Thoracic aorta (tissue), 2 donors: ENCODE measurements at regions not wholly inside any gene's neighbourhood (a gene's known extent, or its start where the extent isn't known, plus 50 kb on each side); places are given as distances from the start of the nearest gene placed in this dataset.

ENCODE experiments used
- ATAC-seq: fragments of 150-250 bp; one replicate; pipeline ENCODE4 v1.8.0; 2017; ENCODE audit warnings: low read depth; ENCODE audit not compliant: insufficient number of reproducible peaks, low FRiP score
- DNase-seq: peaks from one replicate; pipeline ENCODE4 v3.0.0-alpha.2; 2020; ENCODE audit warnings: low spot score
- H3K27ac ChIP-seq, 2 donors: fragments of 200-600 bp; sonication (generic); 1 replicate in 1 of 2; 2 replicates in 1 of 2; pipeline ENCODE4 v1.5.1; 2016; ENCODE audit warnings: mild to moderate bottlenecking in 2 of 2, moderate library complexity in 2 of 2
- H3K27me3 ChIP-seq: fragments of 200-600 bp; sonication (generic); replicated peaks from 2 replicates; pipeline ENCODE4 v1.6.0; 2016; ENCODE audit warnings: mild to moderate bottlenecking; ENCODE audit not compliant: insufficient read depth
- H3K36me3 ChIP-seq: fragments of 200-600 bp; sonication (generic); one replicate; pipeline ENCODE4 v1.5.1; 2016
- H3K4me1 ChIP-seq, 2 donors: fragments of 200-600 bp; sonication (generic); 1 replicate in 1 of 2; 2 replicates in 1 of 2; pipeline versions ENCODE4 v1.5.1 to v1.6.0; 2016; ENCODE audit warnings: low read depth in 2 of 2, mild to moderate bottlenecking in 1 of 2; ENCODE audit not compliant: control insufficient read depth in 1 of 2
- H3K4me3 ChIP-seq: fragments of 200-600 bp; sonication (generic); 2 replicates; pipeline ENCODE4 v1.5.1; 2016; ENCODE audit warnings: mild to moderate bottlenecking
- H3K9me3 ChIP-seq: fragments of 200-600 bp; sonication (generic); 2 replicates; pipeline ENCODE4 v1.5.1; 2016
- CTCF ChIP-seq: fragments of 200-600 bp; sonication (generic); IDR thresholded peaks from one replicate; pipeline ENCODE4 v1.5.1; 2019; ENCODE audit warnings: antibody characterized with exemption

- no peak for DNase-seq
- no peak overlapping the region for H3K4me3 ChIP-seq
- TF ChIP-seq CTCF: no peak
- no peaks in the 10 kb centered on the region for H3K36me3 ChIP-seq
- H3K9me3 ChIP-seq: no peaks in the 10 kb centered on the region
- no peak for ATAC-seq
- H3K27ac ChIP-seq: no peak overlapping the region
- no peaks in the 10 kb centered on the region for H3K27me3 ChIP-seq
- H3K4me1 ChIP-seq: peaks cover 4 to 20% of the 10 kb centered on the region in 2 donors
Observed at GRCh38 chr3:177835008-177835407, 637.7 kb upstream of the TBL1XR1 start.

GRCh38 chr3:177835917-177836316, 638.6 kb upstream of the TBL1XR1 start:
- Histone ChIP-seq H3K9me3 (no peaks in the 10 kb centered on the region), H3K4me1 (peaks cover 3 to 11% of the 10 kb centered on the region in 2 donors), H3K27ac (no peak overlapping the region), H3K4me3 (no peak overlapping the region), H3K27me3 (no peaks in the 10 kb centered on the region), H3K36me3 (no peaks in the 10 kb centered on the region)
- no peak for ATAC-seq
- no peak for DNase-seq
- no peak for TF ChIP-seq CTCF

DNA sequence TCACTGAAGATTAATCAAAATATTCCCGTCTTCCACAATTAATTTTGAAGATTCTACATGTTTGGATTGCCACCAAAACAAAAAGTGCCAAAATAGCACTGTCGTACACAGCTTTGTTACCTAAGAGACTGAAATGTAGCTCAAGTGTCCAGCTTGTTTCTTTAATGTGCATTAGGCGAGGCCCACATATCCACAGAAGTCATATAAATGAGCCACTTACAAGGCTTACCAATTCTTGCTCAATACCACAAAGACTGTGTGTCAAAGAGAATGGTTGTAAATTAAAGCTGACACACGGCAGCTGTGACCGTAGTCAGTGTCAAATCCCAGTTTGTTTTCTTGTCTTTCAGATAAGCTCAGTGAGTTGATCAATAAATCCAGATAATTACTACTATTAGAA, 639.4 kb upstream of the TBL1XR1 start:
- no peaks in the 10 kb centered on the region for H3K9me3 ChIP-seq
- H3K4me1 ChIP-seq: peaks cover 3 to 8% of the 10 kb centered on the region in 2 donors
- H3K27me3 ChIP-seq: no peaks in the 10 kb centered on the region
- no peak overlapping the region for H3K4me3 ChIP-seq
- DNase-seq (no peak), ATAC-seq (no peak)
- H3K36me3 ChIP-seq: no peaks in the 10 kb centered on the region
- no peak for TF ChIP-seq CTCF
- H3K27ac ChIP-seq: no peak overlapping the region

DNA sequence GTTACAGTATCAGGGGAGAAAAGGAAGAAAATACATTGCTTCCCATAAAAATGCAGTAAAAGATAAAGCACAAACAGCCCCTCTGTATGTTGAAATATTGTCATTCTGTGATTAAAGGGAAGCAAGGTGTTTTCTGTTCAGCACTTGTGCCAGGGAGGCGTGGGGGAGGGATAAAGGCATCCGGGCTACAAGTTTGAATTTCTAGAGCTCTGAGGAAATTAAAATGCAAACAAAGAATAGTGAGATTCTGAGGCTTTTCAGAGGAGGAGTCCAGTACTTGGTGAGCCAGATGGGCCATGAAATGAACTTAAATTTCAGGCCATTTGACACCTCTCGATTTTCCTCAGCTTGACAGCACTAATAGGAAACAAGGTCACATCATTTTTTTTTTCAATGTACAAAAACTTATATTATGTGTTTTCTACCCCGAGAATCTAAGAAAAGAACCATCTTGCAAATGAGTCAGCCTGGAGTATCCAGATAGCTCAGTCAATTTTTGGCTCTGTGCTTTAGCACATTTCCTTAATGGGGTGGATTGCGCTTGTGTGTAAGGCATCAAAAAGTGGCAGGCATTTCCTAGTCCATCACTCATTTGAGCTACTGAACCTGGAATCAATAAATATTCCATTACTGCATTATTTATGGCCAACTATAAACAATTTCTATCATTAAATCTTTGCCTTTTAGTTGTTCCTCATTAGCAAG, 640.8 kb upstream of the TBL1XR1 start:
- Histone ChIP-seq H3K9me3 (no peaks in the 10 kb centered on the region), H3K4me1 (peaks cover under 1 to 7% of the 10 kb centered on the region in 2 donors), H3K27me3 (no peaks in the 10 kb centered on the region), H3K27ac (no peak overlapping the region), H3K36me3 (no peaks in the 10 kb centered on the region), H3K4me3 (no peak overlapping the region)
- TF ChIP-seq CTCF: no peak
- DNase-seq (no peak), ATAC-seq (no peak)

GRCh38 chr3:177838766-177839350, 641.6 kb upstream of the TBL1XR1 start:
- H3K4me3 ChIP-seq: no peak overlapping the region
- ATAC-seq (no peak), DNase-seq (no peak)
- no peaks in the 10 kb centered on the region for H3K36me3 ChIP-seq
- H3K9me3 ChIP-seq: no peaks in the 10 kb centered on the region
- no peaks in the 10 kb centered on the region for H3K27me3 ChIP-seq
- TF ChIP-seq CTCF: no peak
- no peak overlapping the region for H3K27ac ChIP-seq
- H3K4me1 ChIP-seq: peaks cover 0 to 3% of the 10 kb centered on the region in 2 donors
